K562 (cell line): ENCODE measurements at regions not wholly inside any gene's neighbourhood (a gene's known extent, or its start where the extent isn't known, plus 50 kb on each side); places are given as distances from the start of the nearest gene placed in this dataset.

Source experiments
- ATAC-seq: fragments of 200-7000 bp; cut with Tn5 transposase; 3 replicates; pipeline ENCODE4 v1.9.1; 2020; ENCODE audit warnings: moderate library complexity
- BruUV-seq: library from RNA; stranded (reverse); fragments of 400-500 nt; replicated peaks from 2 replicates; lab custom pipeline; 2021; lab: Mats Ljungman, UMichigan
- CTCF ChIA-PET: fragments of 300-600 bp; formaldehyde crosslinking; extraction: SDS; loops from one replicate; lab custom pipeline; 2021; ENCODE audit warnings: low intra/inter-chr PET ratio; lab: Yijun Ruan, JAX
- POLR2A ChIA-PET: fragments of 300-600, 350-650 bp; sonication (Branson Sonifier 250); formaldehyde crosslinking; extraction: SDS; loops from one replicate; lab custom pipeline; 2021; ENCODE audit warnings: antibody characterized with exemption, inconsistent platforms; lab: Yijun Ruan, JAX
- DNase-seq, 4 experiments: peaks; one replicate each; pipeline versions ENCODE4 v3.0.0 to v3.0.0-alpha.2; 2011 to 2018; ENCODE audit warnings: low spot score in 3 of 4, mixed read lengths in 3 of 4; ENCODE audit errors: extremely low read depth in 1 of 4
- FAIRE-seq: peaks from 2 replicates; lab custom pipeline; 2011; peaks lifted over from hg19 to GRCh38; lab: Jason Lieb, UNC
- H2AFZ ChIP-seq: 2 replicates; pipeline ENCODE4 v1.6.0; 2011; ENCODE audit warnings: low read depth, low read length, control low read depth, inconsistent platforms
- H3K27ac ChIP-seq: fragments of 200-600 bp; 3 replicates; pipeline ENCODE4 v1.8.0; 2011; ENCODE audit warnings: low read depth, mild to moderate bottlenecking, control low read depth, inconsistent platforms, low read length, moderate library complexity, mixed read lengths; ENCODE audit errors: extremely low read depth
- H3K27me3 ChIP-seq, 2 experiments: fragments of 300-600 bp in 1 of 2; 2 replicates in 1 of 2; 3 replicates in 1 of 2; pipeline versions ENCODE4 v1.6.0 to v1.8.0; 2011; ENCODE audit warnings: inconsistent platforms in 2 of 2, low read length in 2 of 2, mild to moderate bottlenecking in 1 of 2, mixed read lengths in 1 of 2, moderate library complexity in 1 of 2; ENCODE audit not compliant: control insufficient read depth in 2 of 2, insufficient read depth in 2 of 2
- H3K36me3 ChIP-seq: fragments of 300-600 bp; 3 replicates; pipeline ENCODE4 v1.8.0; 2011; ENCODE audit warnings: mild to moderate bottlenecking, low read length, inconsistent platforms; ENCODE audit not compliant: control insufficient read depth, insufficient read depth
- H3K4me1 ChIP-seq, 2 experiments: fragments of 200-600 bp in 1 of 2; replicated peaks in 1 of 2; 2 replicates in 1 of 2; 3 replicates in 1 of 2; pipeline versions ENCODE4 v1.5.1 to v1.8.0; 2011; ENCODE audit warnings: inconsistent platforms in 2 of 2, low read length in 2 of 2, mild to moderate bottlenecking in 1 of 2, mixed read lengths in 1 of 2, moderate library complexity in 1 of 2; ENCODE audit not compliant: control insufficient read depth in 2 of 2, insufficient read depth in 2 of 2
- H3K4me2 ChIP-seq: 2 replicates; pipeline ENCODE4 v1.6.1; 2011; ENCODE audit warnings: low read length, control low read depth, inconsistent platforms, mixed read lengths; ENCODE audit not compliant: insufficient read depth
- H3K4me3 ChIP-seq: fragments of 200-600 bp; sonication (generic), shearing (Covaris generic); 2 replicates; pipeline ENCODE4 v1.5.1; 2016; ENCODE audit warnings: control low read depth, inconsistent platforms
- H3K79me2 ChIP-seq: fragments of 200-600 bp; 3 replicates; pipeline ENCODE4 v1.8.0; 2011; ENCODE audit warnings: low read length, inconsistent platforms; ENCODE audit not compliant: control insufficient read depth, insufficient read depth
- H3K9ac ChIP-seq, 2 experiments: 2 replicates each; pipeline versions ENCODE4 v1.6.0 to v1.6.1; 2011; ENCODE audit warnings: low read depth in 2 of 2, low read length in 2 of 2, control low read depth in 1 of 2, inconsistent platforms in 1 of 2, mild to moderate bottlenecking in 1 of 2, mixed read lengths in 1 of 2; ENCODE audit not compliant: insufficient read depth in 1 of 2
- H3K9me1 ChIP-seq: one replicate; pipeline ENCODE4 v1.6.0; 2011; ENCODE audit warnings: inconsistent platforms, mild to moderate bottlenecking, low read length, moderate library complexity; ENCODE audit not compliant: control insufficient read depth, insufficient read depth
- H3K9me3 ChIP-seq: replicated peaks from 2 replicates; pipeline ENCODE4 v1.5.1; 2011; ENCODE audit warnings: low read depth, low read length, inconsistent platforms; ENCODE audit not compliant: control insufficient read depth, insufficient read depth
- H4K20me1 ChIP-seq: replicated peaks from 2 replicates; pipeline ENCODE4 v1.6.1; 2011; ENCODE audit warnings: low read length, inconsistent platforms, mixed read lengths; ENCODE audit not compliant: control insufficient read depth, insufficient read depth
- CREB5 ChIP-seq: fragments of 250-450 bp; sonication (Bioruptor Pico); IDR thresholded peaks from 2 replicates; pipeline ENCODE4 v1.5.0; 2020; ENCODE audit warnings: mild to moderate bottlenecking
- CREM ChIP-seq: IDR thresholded peaks from 2 replicates; pipeline ENCODE4 v1.6.1; 2014; ENCODE audit warnings: antibody characterized with exemption, low read depth
- HDGF ChIP-seq: fragments of 450-650 bp; IDR thresholded peaks from 2 replicates; pipeline ENCODE4 v1.6.1; 2016
- SIN3A ChIP-seq, 2 experiments: fragments of 150-350 bp in 1 of 2; IDR thresholded peaks; 2 replicates each; pipeline ENCODE4 v1.6.1; 2011 to 2016; ENCODE audit warnings: borderline replicate concordance in 2 of 2, low read depth in 2 of 2, low read length in 2 of 2, mild to moderate bottlenecking in 2 of 2, moderate library complexity in 2 of 2; ENCODE audit not compliant: control insufficient read depth in 1 of 2
- ZNF449 ChIP-seq: fragments of 250-450 bp; sonication (Bioruptor Pico); IDR thresholded peaks from 2 replicates; pipeline ENCODE4 v1.8.0; 2022; ENCODE audit warnings: moderate library complexity, mild to moderate bottlenecking, inconsistent platforms
- WGBS: fragments of 100-300 bp; shearing (Covaris generic); methylation state at CpG from one replicate; pipeline ENCODE4 v1.1.6; 2016; ENCODE audit warnings: low coverage, mixed read lengths; ENCODE audit not compliant: insufficient coverage; ENCODE audit errors: missing lambda C conversion rate; 5-methylcytosine and 5-hydroxymethylcytosine counted together
- in situ Hi-C: fragments of 300-500 bp; cut with MboI; formaldehyde crosslinking; loops from 4 replicates; pipeline ENCODE4 v1.15.0; 2018; ENCODE audit warnings: inconsistent platforms, mixed read lengths
- intact Hi-C: fragments of 100-400 bp; cut with micrococcal nuclease; formaldehyde crosslinking; loops from 2 replicates; pipeline ENCODE4 v1.14.2; 2022

GRCh38 chr2:181143790-181144300 lies 163.4 kb downstream of the UBE2E3 start:
- no peaks in the 10 kb centered on the region for H3K9me1 ChIP-seq
- in situ Hi-C loops, result no loop called here
- DNase-seq, result no peak

More at GRCh38 chr2:181143790-181144300, 163.4 kb downstream of the UBE2E3 start:
- intact Hi-C loops, result no loop called here
- Histone ChIP-seq H3K27me3 (no peaks in the 10 kb centered on the region), H3K4me1 (no peaks in the 10 kb centered on the region), H3K36me3 (no peaks in the 10 kb centered on the region), H4K20me1 (no peaks in the 10 kb centered on the region), H3K27ac (no peak overlapping the region), H3K79me2 (no peaks in the 10 kb centered on the region), H2AFZ (no peak overlapping the region), H3K9me3 (no peaks in the 10 kb centered on the region; the same call in 1 of the 2 replicates), H3K4me2 (no peak overlapping the region), H3K9ac (no peak overlapping the region), H3K4me3 (no peak overlapping the region)
- no peak for ATAC-seq
- no peak for TF ChIP-seq HDGF
- no peak for TF ChIP-seq SIN3A (IDR thresholded peaks at IDR 0.05; ENCODE audit: borderline replicate concordance in 2 of 2, control insufficient read depth in 1 of 2, low read depth in 2 of 2, low read length in 2 of 2)
- no peak for TF ChIP-seq ZNF449 (CRISPR knock-in tag)
- TF ChIP-seq CREB5 (CRISPR knock-in tag), result no peak
- TF ChIP-seq CREM, result no peak
- BruUV-seq, result no TSS peak
- FAIRE-seq, result no peak
- POLR2A ChIA-PET, result no interaction called here
- 4% methylated on average over 2 of the region's 2 CpGs for WGBS
- CTCF ChIA-PET, result interaction anchor here (0.6 kb wide), 1 partner anchor 93 kb away, joined by 3 read pairs; no protein-coding TSS in a partner anchor
